ENCODE measurements at regions not wholly inside any gene's neighbourhood (a gene's known extent, or its start where the extent isn't known, plus 50 kb on each side); places are given as distances from the start of the nearest gene placed in this dataset.

- Histone ChIP-seq H3K9me3 (ENCODE audit: low read length) (peaks cover 15% of the 10 kb centered on the region; the same call in 1 of the 2 replicates), H3K9me2 (ENCODE audit: insufficient read depth, low read length) (no peaks in the 10 kb centered on the region), H3K79me2 (ENCODE audit: insufficient read depth, low read depth, low read length) (no peaks in the 10 kb centered on the region), H3K27ac (ENCODE audit: low read depth, low read length, poor library complexity, severe bottlenecking) (no peak overlapping the region), H4K20me1 (ENCODE audit: insufficient read depth, low read length) (no peaks in the 10 kb centered on the region), H2AFZ (ENCODE audit: low read length) (no peak overlapping the region), H3K36me3 (ENCODE audit: insufficient read depth, low read length) (no peaks in the 10 kb centered on the region), H3K4me3 (ENCODE audit: low read depth, low read length, poor library complexity, severe bottlenecking) (no peak overlapping the region), H3K4me2 (ENCODE audit: low read length) (no peak overlapping the region), H3K4me1 (ENCODE audit: insufficient read depth, low read length, poor library complexity, severe bottlenecking) (no peaks in the 10 kb centered on the region)
- ChIA-PET POLR2A (interaction anchor here (0.6 to 0.9 kb wide), 3 partner anchors 34 to 1263 kb away, joined by 3 to 8 read pairs (median 3); no protein-coding TSS in a partner anchor), CTCF (ENCODE audit: unreplicated experiment) (no interaction called here)
- intact Hi-C loops (cut with micrococcal nuclease; ENCODE audit: unreplicated experiment), result no loop called here
- TF ChIP-seq CTCF (conservative IDR thresholded peaks at IDR 0.05; ENCODE audit: low read length), result no peak
- TF ChIP-seq EZH2phosphoT487 (IDR thresholded peaks at IDR 0.05; ENCODE audit: borderline replicate concordance, low read depth, low read length), result no peak
- DNase-seq (ENCODE audit: low spot score), result no peak
- no TSS peak for BruUV-seq (replicated peaks)
These were observed 180.5 kb downstream of the OGFRL1 start for GRCh38 chr6:71468841-71469700.

GRCh38 chr6:71471718-71472117 is 183.1 kb downstream of the OGFRL1 start:
- no peak overlapping the region for H3K27ac ChIP-seq (ENCODE audit: low read depth, low read length, poor library complexity, severe bottlenecking)
- ChIA-PET POLR2A (no interaction called here), CTCF (ENCODE audit: unreplicated experiment) (no interaction called here)

More at GRCh38 chr6:71471718-71472117, 183.1 kb downstream of the OGFRL1 start:
- H3K36me3 ChIP-seq (ENCODE audit: insufficient read depth, low read length), result no peaks in the 10 kb centered on the region
- H3K9me2 ChIP-seq (ENCODE audit: insufficient read depth, low read length), result no peaks in the 10 kb centered on the region
- no peak for DNase-seq (ENCODE audit: low spot score)
- no peak overlapping the region for H3K4me3 ChIP-seq (ENCODE audit: low read depth, low read length, poor library complexity, severe bottlenecking)
- H4K20me1 ChIP-seq (ENCODE audit: insufficient read depth, low read length), result no peaks in the 10 kb centered on the region
- H3K4me2 ChIP-seq (ENCODE audit: low read length), result no peak overlapping the region
- H3K79me2 ChIP-seq (ENCODE audit: insufficient read depth, low read depth, low read length), result no peaks in the 10 kb centered on the region
- BruUV-seq (replicated peaks), result no TSS peak
- intact Hi-C loops (cut with micrococcal nuclease; ENCODE audit: unreplicated experiment), result no loop called here
- no peaks in the 10 kb centered on the region for H3K4me1 ChIP-seq (ENCODE audit: insufficient read depth, low read length, poor library complexity, severe bottlenecking)
- H3K9me3 ChIP-seq (ENCODE audit: low read length), result no peaks in the 10 kb centered on the region
- TF ChIP-seq CTCF (conservative IDR thresholded peaks at IDR 0.05; ENCODE audit: low read length), result no peak
- TF ChIP-seq EZH2phosphoT487 (IDR thresholded peaks at IDR 0.05; ENCODE audit: borderline replicate concordance, low read depth, low read length), result no peak
- H2AFZ ChIP-seq (ENCODE audit: low read length), result no peak overlapping the region
